ENCODE measurements at regions not wholly inside any gene's neighbourhood (a gene's known extent, or its start where the extent isn't known, plus 50 kb on each side); places are given as distances from the start of the nearest gene placed in this dataset.
"Not testable (repeated sequence)": the region's sequence is repeated elsewhere in the genome, so short reads cannot be mapped to it uniquely, and the experiment has no call there.

DNA sequence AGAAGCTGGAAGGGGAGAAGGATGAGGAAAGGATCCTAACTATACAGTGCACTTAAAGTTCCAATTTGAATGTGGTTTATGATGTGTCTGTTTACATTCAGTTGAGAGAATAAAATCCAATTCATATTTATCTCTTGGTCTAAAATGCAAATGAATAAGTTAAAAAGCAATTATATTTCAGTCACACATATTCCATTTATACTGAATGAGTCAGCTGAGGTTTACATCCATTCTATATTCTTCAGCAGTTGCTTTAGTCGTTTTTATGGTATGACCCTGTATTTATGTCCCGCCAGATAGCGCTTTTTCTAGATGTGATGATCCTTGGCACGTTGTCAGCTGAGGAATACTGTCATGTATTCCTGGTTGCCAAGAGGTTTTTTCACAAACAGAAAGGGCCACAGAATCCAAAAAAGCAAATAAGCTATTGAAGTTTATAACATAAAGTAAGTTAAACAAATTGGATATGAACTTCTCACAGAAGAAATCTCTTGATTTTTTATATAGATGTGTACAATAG is 866.2 kb downstream of the NCAM2 start:
- Histone ChIP-seq H3K4me1 (no peaks in the 10 kb centered on the region), H3K4me3 (ENCODE audit: low read depth, low read length) (no peak overlapping the region), H3K36me3 (ENCODE audit: control insufficient read depth, insufficient read depth, low read length) (no peaks in the 10 kb centered on the region), H3K9me3 (no peaks in the 10 kb centered on the region), H3K27me3 (replicated peaks; ENCODE audit: control insufficient read depth, insufficient read depth, low read length) (no peaks in the 10 kb centered on the region)
- ChIA-PET CTCF (no interaction called here), POLR2A (no interaction called here)
- Mint-ChIP-seq H3K27ac (ENCODE audit: unreplicated experiment) (no peak overlapping the region), H3K9me3 (ENCODE audit: unreplicated experiment) (no peaks in the 10 kb centered on the region), H3K4me1 (ENCODE audit: low read depth, unreplicated experiment) (no peaks in the 10 kb centered on the region), H3K4me3 (ENCODE audit: unreplicated experiment) (no peak overlapping the region), H3K36me3 (ENCODE audit: insufficient read depth, unreplicated experiment) (no peaks in the 10 kb centered on the region), H3K27me3 (ENCODE audit: insufficient read depth, unreplicated experiment) (peaks cover 2% of the 10 kb centered on the region)
- TF ChIP-seq CTCF (IDR thresholded peaks at IDR 0.05; ENCODE audit: insufficient read depth in 1 of 2, low read depth in 1 of 2, low read length in 1 of 2, severe bottlenecking in 1 of 2, unreplicated experiment in 1 of 2): no peak
- DNase-seq: no peak
- intact Hi-C loops (cut with micrococcal nuclease; ENCODE audit: unreplicated experiment): no loop called here
- BruUV-seq (replicated peaks): no TSS peak

GRCh38 chr21:21897275-21897883 is 899.2 kb downstream of the NCAM2 start:
- DNase-seq: no peak
- POLR2A ChIA-PET: no interaction called here
- intact Hi-C loops (cut with micrococcal nuclease; ENCODE audit: unreplicated experiment): no loop called here
- Mint-ChIP-seq H3K27ac (ENCODE audit: unreplicated experiment) (no peak overlapping the region), H3K36me3 (ENCODE audit: insufficient read depth, unreplicated experiment) (no peaks in the 10 kb centered on the region), H3K9me3 (ENCODE audit: unreplicated experiment) (peaks cover 20% of the 10 kb centered on the region), H3K4me3 (ENCODE audit: unreplicated experiment) (no peak overlapping the region), H3K4me1 (ENCODE audit: low read depth, unreplicated experiment) (no peaks in the 10 kb centered on the region), H3K27me3 (ENCODE audit: insufficient read depth, unreplicated experiment) (no peaks in the 10 kb centered on the region)
- CTCF ChIA-PET: no interaction called here
- Histone ChIP-seq H3K36me3 (ENCODE audit: control insufficient read depth, insufficient read depth, low read length) (no peaks in the 10 kb centered on the region), H3K9me3 (no peaks in the 10 kb centered on the region), H3K27me3 (replicated peaks; ENCODE audit: control insufficient read depth, insufficient read depth, low read length) (no peaks in the 10 kb centered on the region), H3K4me3 (ENCODE audit: low read depth, low read length) (no peak overlapping the region), H3K4me1 (no peaks in the 10 kb centered on the region)
- no TSS peak for BruUV-seq (replicated peaks)
- no peak for TF ChIP-seq CTCF (IDR thresholded peaks at IDR 0.05; ENCODE audit: insufficient read depth in 1 of 2, low read depth in 1 of 2, low read length in 1 of 2, severe bottlenecking in 1 of 2, unreplicated experiment in 1 of 2)

DNA sequence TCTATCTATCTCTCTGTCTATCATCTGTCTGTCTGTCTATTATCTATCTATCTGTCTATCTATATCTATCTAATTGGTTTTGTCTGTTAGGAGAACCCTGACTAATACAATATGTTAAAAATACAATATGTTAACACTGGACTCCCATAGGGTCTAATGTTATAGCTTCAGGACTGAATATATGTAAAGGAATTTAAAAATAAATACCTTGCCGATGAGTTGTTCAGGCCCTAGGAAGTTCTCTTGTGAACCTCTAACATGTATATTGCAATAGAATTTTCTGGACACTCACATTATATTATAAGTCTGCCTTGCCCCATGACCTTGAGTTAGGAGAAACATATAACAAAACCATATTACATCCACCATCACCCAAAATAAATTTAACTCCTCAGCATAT is 900.6 kb downstream of the NCAM2 start:
- Histone ChIP-seq H3K36me3 (ENCODE audit: control insufficient read depth, insufficient read depth, low read length) (no peaks in the 10 kb centered on the region), H3K9me3 (no peaks in the 10 kb centered on the region), H3K27me3 (replicated peaks; ENCODE audit: control insufficient read depth, insufficient read depth, low read length) (no peaks in the 10 kb centered on the region), H3K4me3 (ENCODE audit: low read depth, low read length) (no peak overlapping the region), H3K4me1 (no peaks in the 10 kb centered on the region)
- Mint-ChIP-seq H3K27me3 (ENCODE audit: insufficient read depth, unreplicated experiment) (no peaks in the 10 kb centered on the region), H3K4me1 (ENCODE audit: low read depth, unreplicated experiment) (no peaks in the 10 kb centered on the region), H3K9me3 (ENCODE audit: unreplicated experiment) (peaks cover 20% of the 10 kb centered on the region), H3K4me3 (ENCODE audit: unreplicated experiment) (no peak overlapping the region), H3K36me3 (ENCODE audit: insufficient read depth, unreplicated experiment) (no peaks in the 10 kb centered on the region), H3K27ac (ENCODE audit: unreplicated experiment) (no peak overlapping the region)
- ChIA-PET POLR2A (no interaction called here), CTCF (no interaction called here)
- no TSS peak for BruUV-seq (replicated peaks)
- DNase-seq: no peak
- intact Hi-C loops (cut with micrococcal nuclease; ENCODE audit: unreplicated experiment): no loop called here
- TF ChIP-seq CTCF (IDR thresholded peaks at IDR 0.05; ENCODE audit: insufficient read depth in 1 of 2, low read depth in 1 of 2, low read length in 1 of 2, severe bottlenecking in 1 of 2, unreplicated experiment in 1 of 2): no peak

DNA sequence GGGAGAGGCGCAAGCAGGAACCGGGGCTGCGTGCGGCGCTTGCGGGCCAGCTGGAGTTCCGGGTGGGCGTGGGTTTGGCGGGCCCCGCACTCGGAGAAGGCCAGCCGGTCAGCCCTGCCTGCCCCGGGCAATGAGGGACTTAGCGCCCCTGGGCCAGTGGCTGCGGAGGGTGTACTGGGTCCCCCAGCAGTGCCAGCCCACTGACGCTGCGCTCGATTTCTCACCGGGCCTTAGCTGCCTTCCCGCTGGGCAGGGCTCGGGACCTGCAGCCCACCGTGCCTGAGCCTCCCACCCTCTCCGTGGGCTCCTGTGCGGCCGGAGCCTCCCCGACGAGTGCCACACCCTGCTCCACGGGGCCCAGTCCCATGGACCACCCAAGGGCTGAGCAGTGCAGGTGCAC is 904.2 kb downstream of the NCAM2 start:
- H3K9me3 Mint-ChIP-seq (ENCODE audit: unreplicated experiment): peaks cover 10% of the 10 kb centered on the region
- intact Hi-C loops (cut with micrococcal nuclease; ENCODE audit: unreplicated experiment); BruUV-seq (replicated peaks); DNase-seq; H3K4me1 ChIP-seq; H3K4me3 Mint-ChIP-seq (ENCODE audit: unreplicated experiment); H3K27me3 Mint-ChIP-seq (ENCODE audit: insufficient read depth, unreplicated experiment); POLR2A ChIA-PET; H3K27me3 ChIP-seq (replicated peaks; ENCODE audit: control insufficient read depth, insufficient read depth, low read length); H3K4me3 ChIP-seq (ENCODE audit: low read depth, low read length); H3K36me3 ChIP-seq (ENCODE audit: control insufficient read depth, insufficient read depth, low read length); H3K4me1 Mint-ChIP-seq (ENCODE audit: low read depth, unreplicated experiment); H3K27ac Mint-ChIP-seq (ENCODE audit: unreplicated experiment); H3K36me3 Mint-ChIP-seq (ENCODE audit: insufficient read depth, unreplicated experiment); H3K9me3 ChIP-seq: not testable (repeated sequence)
- CTCF ChIA-PET: interaction anchor here (0.6 kb wide), 1 partner anchor 17 kb away, joined by 3 read pairs; no protein-coding TSS in a partner anchor

Data from Caco-2 (cell line).